H1 (cell line): ENCODE measurements at regions not wholly inside any gene's neighbourhood (a gene's known extent, or its start where the extent isn't known, plus 50 kb on each side); places are given as distances from the start of the nearest gene placed in this dataset.

ENCODE experiments used
- CTCF ChIA-PET: fragments of 300-600 bp; sonication (Branson Sonifier 250); formaldehyde crosslinking; loops from one replicate; lab custom pipeline; 2021; ENCODE audit not compliant: partially characterized antibody; lab: Charles Lee
- POLR2A ChIA-PET: fragments of 300-600 bp; sonication (Branson Sonifier 250); formaldehyde crosslinking; loops from one replicate; lab custom pipeline; 2021; ENCODE audit warnings: inconsistent platforms; ENCODE audit not compliant: partially characterized antibody; lab: Charles Lee
- DNase-seq, 2 experiments: peaks; one replicate each; pipeline versions ENCODE4 v3.0.0 to v3.0.0-alpha.2; 2010 to 2022; ENCODE audit warnings: low spot score in 2 of 2, low read depth in 1 of 2, mixed read lengths in 1 of 2
- FAIRE-seq: peaks from 2 replicates; lab custom pipeline; 2011; peaks lifted over from hg19 to GRCh38; lab: Jason Lieb, UNC
- H2AFZ ChIP-seq: 2 replicates; pipeline ENCODE4 v1.8.1; 2012; ENCODE audit warnings: low read length, inconsistent platforms
- H2AK5ac ChIP-seq: 2 replicates; pipeline ENCODE4 v1.6.1; 2013; ENCODE audit warnings: low read depth, low read length
- H2BK120ac ChIP-seq: replicated peaks from 2 replicates; pipeline ENCODE3; 2013; ENCODE audit warnings: low read depth, low read length, inconsistent platforms
- H2BK12ac ChIP-seq: 2 replicates; pipeline ENCODE4 v1.6.1; 2013; ENCODE audit warnings: low read depth, low read length
- H2BK15ac ChIP-seq: 2 replicates; pipeline ENCODE4 v1.6.1; 2013; ENCODE audit warnings: low read length
- H2BK20ac ChIP-seq: 2 replicates; pipeline ENCODE4 v1.6.1; 2013; ENCODE audit warnings: low read length
- H2BK5ac ChIP-seq: 2 replicates; pipeline ENCODE4 v1.6.1; 2013; ENCODE audit warnings: low read depth, low read length
- H3K14ac ChIP-seq: 2 replicates; pipeline ENCODE4 v1.6.1; 2013; ENCODE audit warnings: inconsistent platforms; ENCODE audit not compliant: insufficient read length
- H3K18ac ChIP-seq: 2 replicates; pipeline ENCODE4 v1.6.1; 2013; ENCODE audit warnings: low read length; ENCODE audit errors: extremely low read depth
- H3K23ac ChIP-seq: 2 replicates; pipeline ENCODE4 v1.6.1; 2013; ENCODE audit warnings: inconsistent platforms; ENCODE audit not compliant: insufficient read length
- H3K23me2 ChIP-seq: 2 replicates; pipeline ENCODE4 v1.6.1; 2013; ENCODE audit warnings: low read depth, low read length
- H3K27ac ChIP-seq: 2 replicates; pipeline ENCODE4 v1.6.1; 2011; ENCODE audit warnings: low read depth, low read length, inconsistent platforms
- H3K27me3 ChIP-seq, 4 experiments: replicated peaks in 1 of 4; 1 replicate in 1 of 4; 2 replicates in 3 of 4; pipeline versions ENCODE4 v1.6.1 to v1.8.1; 2011 to 2013; ENCODE audit warnings: low read length in 3 of 4, mild to moderate bottlenecking in 3 of 4, inconsistent platforms in 2 of 4, mixed read lengths in 2 of 4, moderate library complexity in 1 of 4; ENCODE audit not compliant: control insufficient read depth in 3 of 4, insufficient read depth in 3 of 4; ENCODE audit errors: extremely low read depth in 1 of 4
- H3K36me3 ChIP-seq, 4 experiments: 2 replicates each; pipeline versions ENCODE4 v1.6.1 to v1.8.1; 2011 to 2013; ENCODE audit warnings: mild to moderate bottlenecking in 4 of 4, low read length in 3 of 4, moderate library complexity in 2 of 4, control low read depth in 1 of 4, inconsistent platforms in 1 of 4; ENCODE audit not compliant: insufficient read depth in 4 of 4, control insufficient read depth in 2 of 4
- H3K4ac ChIP-seq: replicated peaks from 2 replicates; pipeline ENCODE3; 2013; ENCODE audit warnings: low read length, low read depth, mixed read lengths, inconsistent platforms; ENCODE audit not compliant: insufficient read length
- H3K4me1 ChIP-seq, 4 experiments: replicated peaks in 1 of 4; 1 replicate in 1 of 4; 2 replicates in 3 of 4; pipeline versions ENCODE4 v1.6.1 to v1.8.1; 2011 to 2013; ENCODE audit warnings: low read length in 3 of 4, inconsistent platforms in 2 of 4, mixed read lengths in 1 of 4; ENCODE audit not compliant: insufficient read depth in 4 of 4, control insufficient read depth in 3 of 4
- H3K4me2 ChIP-seq, 2 experiments: 2 replicates each; pipeline versions ENCODE4 v1.6.1 to v1.8.1; 2011 to 2013; ENCODE audit warnings: low read depth in 2 of 2, low read length in 2 of 2, control low read depth in 1 of 2, inconsistent platforms in 1 of 2, mild to moderate bottlenecking in 1 of 2; ENCODE audit not compliant: insufficient read depth in 1 of 2
- H3K4me3 ChIP-seq, 4 experiments: fragments of 200-600, 300-600 bp in 1 of 4; sonication (generic), shearing (Covaris generic), sonication (Bioruptor Twin) in 1 of 4; 2 replicates each; pipeline versions ENCODE4 v1.5.1 to v1.8.1; 2011 to 2016; ENCODE audit warnings: low read length in 4 of 4, low read depth in 3 of 4, control low read depth in 2 of 4, inconsistent platforms in 2 of 4, mild to moderate bottlenecking in 2 of 4, mixed read lengths in 1 of 4, moderate library complexity in 1 of 4; ENCODE audit not compliant: insufficient read depth in 2 of 4; ENCODE audit errors: extremely low read depth in 1 of 4
- H3K56ac ChIP-seq: replicated peaks from 2 replicates; pipeline ENCODE3; 2013; ENCODE audit warnings: low read depth, mild to moderate bottlenecking, mixed read lengths, low read length, inconsistent platforms; ENCODE audit not compliant: insufficient read length
- H3K79me1 ChIP-seq: 2 replicates; pipeline ENCODE4 v1.6.1; 2013; ENCODE audit warnings: low read depth, low read length, control low read depth
- H3K79me2 ChIP-seq, 2 experiments: 2 replicates each; pipeline versions ENCODE4 v1.6.1 to v1.8.1; 2012 to 2013; ENCODE audit warnings: low read length in 2 of 2, mild to moderate bottlenecking in 2 of 2, inconsistent platforms in 1 of 2; ENCODE audit not compliant: insufficient read depth in 2 of 2, control insufficient read depth in 1 of 2
- H3K9ac ChIP-seq, 4 experiments: replicated peaks in 1 of 4; 1 replicate in 1 of 4; 2 replicates in 3 of 4; pipeline versions ENCODE4 v1.6.1 to v1.8.1; 2011 to 2013; ENCODE audit warnings: low read depth in 3 of 4, low read length in 3 of 4, control low read depth in 2 of 4, mild to moderate bottlenecking in 2 of 4, moderate library complexity in 2 of 4, inconsistent platforms in 1 of 4; ENCODE audit errors: extremely low read depth in 1 of 4
- H3K9me3 ChIP-seq, 2 experiments: 2 replicates each; pipeline versions ENCODE4 v1.6.1 to v1.8.1; 2012 to 2013; ENCODE audit warnings: mild to moderate bottlenecking in 2 of 2, moderate library complexity in 2 of 2, control low read depth in 1 of 2, inconsistent platforms in 1 of 2, low read depth in 1 of 2, low read length in 1 of 2, mixed read lengths in 1 of 2; ENCODE audit not compliant: insufficient read depth in 2 of 2
- H4K20me1 ChIP-seq, 2 experiments: replicated peaks in 1 of 2; 2 replicates each; pipeline versions ENCODE3 to v1.8.1; 2011 to 2013; ENCODE audit warnings: inconsistent platforms in 2 of 2, low read length in 2 of 2, mild to moderate bottlenecking in 1 of 2; ENCODE audit not compliant: insufficient read depth in 2 of 2, control insufficient read depth in 1 of 2
- H4K5ac ChIP-seq: 2 replicates; pipeline ENCODE4 v1.6.1; 2013; ENCODE audit warnings: low read length, low read depth, mixed read lengths, inconsistent platforms; ENCODE audit not compliant: insufficient read length
- H4K8ac ChIP-seq: 2 replicates; pipeline ENCODE4 v1.8.0; 2013; ENCODE audit warnings: mild to moderate bottlenecking, moderate library complexity, low read length, inconsistent platforms; ENCODE audit not compliant: insufficient read depth; ENCODE audit errors: extremely low read depth
- H4K91ac ChIP-seq: replicated peaks from 2 replicates; pipeline ENCODE3; 2013; ENCODE audit warnings: low read length, mixed read lengths, inconsistent platforms; ENCODE audit not compliant: insufficient read length
- ASH2L ChIP-seq: fragments of 200-600, 300-600 bp; sonication (generic); IDR thresholded peaks from one replicate; pipeline ENCODE4 v1.7.1; 2017; ENCODE audit warnings: low read length
- BCL11A ChIP-seq, 2 experiments: IDR thresholded peaks; one replicate each; pipeline ENCODE4 v1.6.1; 2011; ENCODE audit warnings: low read depth in 2 of 2, low read length in 2 of 2, mild to moderate bottlenecking in 2 of 2
- CEBPB ChIP-seq: IDR thresholded peaks from 2 replicates; pipeline ENCODE4 v1.6.1; 2012; ENCODE audit warnings: low read depth, low read length
- FOSL1 ChIP-seq: IDR thresholded peaks from 2 replicates; pipeline ENCODE4 v1.6.1; 2011; ENCODE audit warnings: mild to moderate bottlenecking, low read depth, low read length, moderate library complexity; ENCODE audit not compliant: insufficient read depth
- HDAC2 ChIP-seq, 2 experiments: fragments of 300-600 bp in 1 of 2; sonication (generic) in 1 of 2; IDR thresholded peaks; 2 replicates each; pipeline ENCODE4 v1.6.1; 2011 to 2012; ENCODE audit warnings: low read depth in 2 of 2, low read length in 2 of 2, mild to moderate bottlenecking in 2 of 2, moderate library complexity in 2 of 2, borderline replicate concordance in 1 of 2, inconsistent platforms in 1 of 2
- HDAC6 ChIP-seq: IDR thresholded peaks from one replicate; pipeline ENCODE4 v1.7.1; 2012; ENCODE audit warnings: low read depth, mild to moderate bottlenecking, inconsistent platforms, low read length, moderate library complexity
- KDM1A ChIP-seq: fragments of 200-600, 300-600 bp; sonication (generic); IDR thresholded peaks from 2 replicates; pipeline ENCODE4 v1.7.1; 2016; ENCODE audit warnings: mild to moderate bottlenecking, low read length, borderline replicate concordance
- KDM4A ChIP-seq: IDR thresholded peaks from one replicate; pipeline ENCODE4 v1.7.1; 2012; ENCODE audit warnings: low read depth, mild to moderate bottlenecking, moderate library complexity, low read length, inconsistent platforms; ENCODE audit not compliant: severe bottlenecking
- MAFK ChIP-seq: IDR thresholded peaks from 2 replicates; pipeline ENCODE4 v1.6.1; 2012; ENCODE audit warnings: low read depth, mild to moderate bottlenecking, improper control_type of control experiment, low read length
- NRF1 ChIP-seq: IDR thresholded peaks from 2 replicates; pipeline ENCODE4 v1.6.1; 2011; ENCODE audit warnings: mild to moderate bottlenecking, low read depth, low read length, improper control_type of control experiment
- POLR2A ChIP-seq, 2 experiments: IDR thresholded peaks; 1 replicate in 1 of 2; 2 replicates in 1 of 2; pipeline ENCODE4 v1.6.1; 2011; ENCODE audit warnings: low read depth in 2 of 2, low read length in 2 of 2, mild to moderate bottlenecking in 2 of 2; ENCODE audit errors: control extremely low read depth in 1 of 2
- SIN3A ChIP-seq, 2 experiments: IDR thresholded peaks in 1 of 2; conservative IDR thresholded peaks in 1 of 2; 2 replicates each; pipeline ENCODE4 v1.6.1; 2011 to 2012; ENCODE audit warnings: low read length in 2 of 2, improper control_type of control experiment in 1 of 2, low read depth in 1 of 2, mild to moderate bottlenecking in 1 of 2
- WGBS, 2 experiments: shearing (Covaris generic) in 1 of 2; methylation state at CpG; one replicate each; pipeline versions ENCODE4 v1.1.6 to v1.1.7; 2013 to 2015; ENCODE audit warnings: low lambda C conversion rate in 2 of 2, mixed read lengths in 2 of 2, inconsistent platforms in 1 of 2, low coverage in 1 of 2, missing lambda C conversion rate in 1 of 2; ENCODE audit not compliant: insufficient replicate concordance in 2 of 2, insufficient coverage in 1 of 2, insufficient read length in 1 of 2; ENCODE audit errors: extremely low coverage in 1 of 2, missing lambda C conversion rate in 1 of 2; 5-methylcytosine and 5-hydroxymethylcytosine counted together
- TF ChIP-seq, protein P1 (sequence below): IDR thresholded peaks from 2 replicates; pipeline ENCODE4 v1.6.1; 2011; ENCODE audit warnings: low read length, improper control_type of control experiment
- TF ChIP-seq, protein P2 (sequence below): IDR thresholded peaks from 2 replicates; pipeline ENCODE4 v1.6.1; 2011; ENCODE audit warnings: low read depth, mild to moderate bottlenecking, low read length; ENCODE audit not compliant: insufficient read depth

DNA sequence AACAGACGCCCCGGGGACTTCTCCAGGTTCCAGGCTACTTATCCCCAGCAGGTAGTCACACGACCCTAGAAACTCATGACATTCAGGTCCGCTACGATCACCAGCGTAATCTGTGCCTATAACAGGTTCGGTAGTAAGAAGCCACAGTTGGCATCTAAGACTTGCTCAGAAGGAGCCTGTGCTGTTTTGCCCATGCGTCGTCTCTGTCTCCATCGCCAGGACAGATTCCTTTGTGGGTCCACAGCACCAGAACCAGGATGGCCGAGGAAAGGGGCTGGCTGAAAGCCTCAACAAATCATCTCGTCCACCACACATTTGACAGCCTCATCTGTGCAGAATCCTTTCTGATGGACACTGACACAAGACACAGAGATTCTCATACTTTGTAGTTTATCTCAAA, 319.5 kb upstream of the AGA start:
- Histone ChIP-seq H3K27me3 (no peaks in the 10 kb centered on the region), H2BK120ac (no peak overlapping the region), H3K23me2 (no peaks in the 10 kb centered on the region), H3K4ac (no peak overlapping the region), H3K27ac (no peak overlapping the region), H4K5ac (no peak overlapping the region), H2BK5ac (no peak overlapping the region), H3K9ac (no peak overlapping the region), H3K4me2 (no peak overlapping the region), H2AK5ac (no peak overlapping the region), H2BK20ac (no peak overlapping the region), H4K20me1 (no peaks in the 10 kb centered on the region), H3K9me3 (no peaks in the 10 kb centered on the region; a peak in 1 of 4 replicates), H3K79me1 (no peaks in the 10 kb centered on the region), H3K4me3 (no peak overlapping the region), H3K79me2 (no peaks in the 10 kb centered on the region), H3K18ac (no peak overlapping the region), H3K4me1 (no peaks in the 10 kb centered on the region), H3K14ac (no peak overlapping the region), H2BK12ac (no peak overlapping the region), H4K8ac (no peak overlapping the region), H4K91ac (no peak overlapping the region), H3K23ac (no peak overlapping the region), H2BK15ac (no peak overlapping the region), H2AFZ (no peak overlapping the region), H3K56ac (no peak overlapping the region), H3K36me3 (no peaks in the 10 kb centered on the region)
- no peak for TF ChIP-seq CEBPB
- no peak for TF ChIP-seq MAFK
- no peak for TF ChIP-seq POLR2A (IDR thresholded peaks at IDR 0.05; ENCODE audit: control extremely low read depth in 1 of 2, low read depth in 2 of 2, low read length in 2 of 2)
- no peak for TF ChIP-seq KDM1A
- TF ChIP-seq NRF1, result no peak
- TF ChIP-seq FOSL1, result no peak
- no peak for TF ChIP-seq HDAC2 (IDR thresholded peaks at IDR 0.05; ENCODE audit: borderline replicate concordance in 1 of 2, low read depth in 2 of 2, low read length in 2 of 2)
- TF ChIP-seq SIN3A (conservative IDR thresholded peaks at IDR 0.05 in 1 of 2, IDR thresholded peaks at IDR 0.05 in 1 of 2; ENCODE audit: low read depth in 1 of 2, low read length in 2 of 2), result no peak
- TF ChIP-seq, protein P1, sequence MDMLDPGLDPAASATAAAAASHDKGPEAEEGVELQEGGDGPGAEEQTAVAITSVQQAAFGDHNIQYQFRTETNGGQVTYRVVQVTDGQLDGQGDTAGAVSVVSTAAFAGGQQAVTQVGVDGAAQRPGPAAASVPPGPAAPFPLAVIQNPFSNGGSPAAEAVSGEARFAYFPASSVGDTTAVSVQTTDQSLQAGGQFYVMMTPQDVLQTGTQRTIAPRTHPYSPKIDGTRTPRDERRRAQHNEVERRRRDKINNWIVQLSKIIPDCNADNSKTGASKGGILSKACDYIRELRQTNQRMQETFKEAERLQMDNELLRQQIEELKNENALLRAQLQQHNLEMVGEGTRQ, result no peak
- no peak for TF ChIP-seq ASH2L
- no peak for TF ChIP-seq BCL11A (IDR thresholded peaks at IDR 0.05; ENCODE audit: low read depth in 2 of 2, low read length in 2 of 2)
- TF ChIP-seq HDAC6, result no peak
- TF ChIP-seq KDM4A, result no peak
- TF ChIP-seq, protein P2, sequence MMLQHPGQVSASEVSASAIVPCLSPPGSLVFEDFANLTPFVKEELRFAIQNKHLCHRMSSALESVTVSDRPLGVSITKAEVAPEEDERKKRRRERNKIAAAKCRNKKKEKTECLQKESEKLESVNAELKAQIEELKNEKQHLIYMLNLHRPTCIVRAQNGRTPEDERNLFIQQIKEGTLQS, result no peak
- POLR2A ChIA-PET, result no interaction called here
- DNase-seq, result no peak
- WGBS, 2 experiments, result 99% methylated on average over 12 of the region's 12 CpGs; no CpG with 5 or more reads in 1 of the 2 experiments
- CTCF ChIA-PET, result no interaction called here
- no peak for FAIRE-seq
